ENCODE measurements at regions not wholly inside any gene's neighbourhood (a gene's known extent, or its start where the extent isn't known, plus 50 kb on each side); places are given as distances from the start of the nearest gene placed in this dataset.
"Not testable (repeated sequence)": the region's sequence is repeated elsewhere in the genome, so short reads cannot be mapped to it uniquely, and the experiment has no call there.

DNA sequence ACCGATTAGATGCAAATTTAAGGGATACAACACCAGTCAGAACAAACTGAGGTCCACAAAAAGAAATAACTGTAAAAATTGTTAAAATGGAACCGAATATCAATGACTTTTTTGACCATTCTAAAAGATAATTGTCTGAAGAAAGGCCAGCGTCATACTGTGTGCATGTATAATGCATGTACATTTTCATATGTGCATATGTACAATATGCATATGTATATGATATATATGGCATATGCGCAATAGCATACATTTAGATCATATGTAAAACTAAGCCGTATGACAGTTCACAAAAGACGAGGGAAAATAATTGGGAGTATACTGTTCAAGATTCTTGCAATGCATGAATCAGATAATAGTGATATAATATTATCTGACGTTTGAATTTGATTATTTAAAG, 475.8 kb upstream of the TMEM132C start:
- H3K9me3 Mint-ChIP-seq (ENCODE audit: low read depth): peaks cover 2% of the 10 kb centered on the region
- CTCF ChIA-PET: no interaction called here
- H3K27me3 Mint-ChIP-seq: no peaks in the 10 kb centered on the region
- DNase-seq (no peak), ATAC-seq (no peak)
- H3K36me3 Mint-ChIP-seq: no peaks in the 10 kb centered on the region
- no peak overlapping the region for H3K4me3 Mint-ChIP-seq
- H3K27ac Mint-ChIP-seq: no peak overlapping the region
- H3K4me1 Mint-ChIP-seq: no peaks in the 10 kb centered on the region

DNA sequence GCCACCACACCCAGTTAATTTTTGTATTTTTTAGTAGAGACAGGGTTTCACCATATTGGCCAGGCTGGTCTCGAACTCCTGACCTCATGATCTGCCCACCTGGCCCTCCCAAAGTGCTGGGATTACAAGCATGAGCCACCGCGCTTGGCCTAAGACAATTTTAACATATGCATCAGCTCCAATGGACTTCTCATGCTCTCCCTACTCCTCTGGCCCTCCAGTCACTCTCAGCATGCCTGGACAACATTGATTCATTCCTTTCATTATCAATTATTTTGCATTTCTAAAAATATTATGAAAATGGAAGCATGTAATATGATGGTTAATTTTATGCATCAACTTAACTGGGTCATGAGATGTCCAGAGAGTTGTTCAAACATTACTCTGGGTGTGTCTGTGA, 469.1 kb upstream of the TMEM132C start:
- CTCF ChIA-PET: no interaction called here
- Mint-ChIP-seq H3K27me3 (no peaks in the 10 kb centered on the region), H3K9me3 (ENCODE audit: low read depth) (peaks cover 6% of the 10 kb centered on the region), H3K36me3 (no peaks in the 10 kb centered on the region), H3K4me3 (no peak overlapping the region), H3K4me1 (no peaks in the 10 kb centered on the region), H3K27ac (no peak overlapping the region)
- ATAC-seq: no peak
- DNase-seq: no peak

DNA sequence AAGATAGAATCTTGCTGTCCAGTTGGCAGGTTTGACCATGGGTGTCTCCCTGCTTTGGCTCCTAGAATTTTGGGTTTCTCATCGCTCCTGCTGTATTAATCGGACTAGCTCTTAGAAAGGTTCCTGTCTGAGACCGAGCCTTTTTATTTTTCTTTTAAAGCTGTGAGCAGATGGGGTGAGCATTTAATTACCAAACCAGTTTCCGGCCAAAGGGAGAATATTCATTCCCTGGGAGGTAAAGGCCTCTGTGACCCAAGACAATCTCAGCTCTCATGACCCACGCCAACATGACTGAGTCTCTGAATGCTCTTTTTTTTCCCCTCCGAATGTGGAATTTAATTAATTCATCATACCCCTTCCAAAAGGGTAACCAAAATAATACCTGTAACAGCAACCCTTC, 464.7 kb upstream of the TMEM132C start:
- H3K9me3 Mint-ChIP-seq (ENCODE audit: low read depth): peaks cover 4% of the 10 kb centered on the region
- no peaks in the 10 kb centered on the region for H3K27me3 Mint-ChIP-seq
- H3K4me3 Mint-ChIP-seq: no peak overlapping the region
- H3K27ac Mint-ChIP-seq: no peak overlapping the region
- CTCF ChIA-PET: interaction anchor here (0.7 kb wide), 1 partner anchor 1675 kb away, joined by 4 read pairs; no protein-coding TSS in a partner anchor
- ATAC-seq (no peak), DNase-seq (no peak)
- H3K36me3 Mint-ChIP-seq: no peaks in the 10 kb centered on the region
- no peaks in the 10 kb centered on the region for H3K4me1 Mint-ChIP-seq

DNA sequence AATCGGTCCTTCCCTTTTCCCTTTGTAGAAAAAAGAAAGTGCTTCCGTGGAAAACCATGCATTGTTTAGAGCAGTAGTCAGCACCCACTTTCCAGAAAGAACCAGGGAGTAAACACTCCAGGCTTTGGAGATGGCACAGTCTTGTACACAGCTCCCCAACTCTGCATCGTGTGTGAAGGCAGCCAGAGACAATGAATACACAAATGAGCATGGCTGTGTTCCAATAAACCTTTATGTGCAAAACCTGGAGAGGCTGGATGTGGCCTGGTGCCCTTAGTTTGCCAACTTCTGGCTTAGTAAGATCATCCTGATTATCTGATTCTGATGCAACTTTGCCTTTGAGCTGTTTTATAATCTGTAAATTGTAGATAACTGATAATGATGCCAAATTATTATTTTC, 463.4 kb upstream of the TMEM132C start:
- Mint-ChIP-seq H3K9me3 (ENCODE audit: low read depth) (peaks cover 2% of the 10 kb centered on the region), H3K27me3 (no peaks in the 10 kb centered on the region), H3K4me3 (no peak overlapping the region), H3K36me3 (no peaks in the 10 kb centered on the region), H3K4me1 (no peaks in the 10 kb centered on the region), H3K27ac (no peak overlapping the region)
- CTCF ChIA-PET: no interaction called here
- no peak for DNase-seq
- ATAC-seq: no peak

DNA sequence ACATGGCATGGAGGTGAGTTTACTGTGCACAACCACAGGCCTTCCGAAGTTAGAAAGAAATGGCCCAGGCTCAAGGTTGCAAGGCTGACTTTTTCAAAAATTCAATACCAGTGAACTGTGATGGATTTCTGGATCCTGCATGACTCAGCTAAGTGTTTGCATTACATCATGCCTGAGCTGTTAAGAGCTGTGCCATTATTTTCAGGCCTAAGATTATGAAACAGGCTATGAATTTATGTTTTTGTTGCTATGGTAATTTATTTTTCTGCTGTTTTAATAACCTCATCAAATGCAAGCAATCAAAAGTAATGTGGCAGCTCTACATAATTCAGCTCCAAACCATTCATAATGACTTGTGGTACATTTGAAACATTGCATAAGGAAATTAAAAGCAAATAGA, 457.7 kb upstream of the TMEM132C start:
- Mint-ChIP-seq H3K27me3 (no peaks in the 10 kb centered on the region), H3K27ac (no peak overlapping the region), H3K4me3 (no peak overlapping the region), H3K4me1 (no peaks in the 10 kb centered on the region), H3K9me3 (ENCODE audit: low read depth) (no peaks in the 10 kb centered on the region), H3K36me3 (no peaks in the 10 kb centered on the region)
- ATAC-seq: no peak
- DNase-seq: no peak
- CTCF ChIA-PET: no interaction called here

DNA sequence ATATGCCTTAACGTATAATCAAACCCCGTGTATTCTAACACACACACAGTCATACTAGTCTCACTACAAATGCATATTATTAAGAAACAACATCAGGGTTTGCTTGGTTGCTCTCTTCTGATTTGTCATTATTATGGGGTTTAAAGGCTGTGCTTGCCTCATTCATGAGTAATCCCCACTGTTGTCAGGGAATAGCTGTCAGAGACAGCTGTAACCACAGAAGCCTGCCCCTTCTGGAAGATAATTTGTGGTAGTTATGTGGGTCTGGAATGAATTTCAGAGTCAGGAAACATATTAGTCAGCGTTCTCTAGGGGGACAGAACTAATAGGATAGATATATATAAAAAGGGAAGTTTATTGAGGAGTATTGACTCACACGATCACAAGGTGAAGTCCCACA, 456.9 kb upstream of the TMEM132C start:
- H3K4me1 Mint-ChIP-seq: no peaks in the 10 kb centered on the region
- no peak overlapping the region for H3K27ac Mint-ChIP-seq
- DNase-seq: no peak
- CTCF ChIA-PET: no interaction called here
- no peak for ATAC-seq
- no peaks in the 10 kb centered on the region for H3K27me3 Mint-ChIP-seq
- H3K4me3 Mint-ChIP-seq: no peak overlapping the region
- H3K36me3 Mint-ChIP-seq: no peaks in the 10 kb centered on the region
- peaks cover 2% of the 10 kb centered on the region for H3K9me3 Mint-ChIP-seq (ENCODE audit: low read depth)

DNA sequence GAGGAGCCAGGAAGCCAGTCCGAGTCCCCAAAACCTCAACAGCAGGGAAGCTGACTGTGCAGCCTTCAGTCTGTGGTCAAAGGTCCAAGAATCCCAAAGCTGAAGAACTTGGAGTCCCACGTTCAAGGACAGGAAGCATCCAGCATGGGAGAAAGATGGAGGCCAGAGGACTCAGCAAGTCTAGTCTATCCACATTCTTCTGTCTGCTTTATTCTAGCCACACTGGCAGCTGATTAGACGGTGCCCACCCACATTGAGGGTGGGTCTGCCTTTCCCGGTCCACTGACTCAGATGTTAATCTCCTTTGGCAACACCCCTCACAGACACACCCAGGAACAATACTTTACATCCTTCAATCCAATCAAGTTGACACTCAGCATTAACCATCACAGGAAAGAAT, 456.5 kb upstream of the TMEM132C start:
- H3K27me3 Mint-ChIP-seq; H3K4me3 Mint-ChIP-seq; ATAC-seq; H3K9me3 Mint-ChIP-seq (ENCODE audit: low read depth); H3K4me1 Mint-ChIP-seq; H3K27ac Mint-ChIP-seq; DNase-seq; CTCF ChIA-PET; H3K36me3 Mint-ChIP-seq: not testable (repeated sequence)

DNA sequence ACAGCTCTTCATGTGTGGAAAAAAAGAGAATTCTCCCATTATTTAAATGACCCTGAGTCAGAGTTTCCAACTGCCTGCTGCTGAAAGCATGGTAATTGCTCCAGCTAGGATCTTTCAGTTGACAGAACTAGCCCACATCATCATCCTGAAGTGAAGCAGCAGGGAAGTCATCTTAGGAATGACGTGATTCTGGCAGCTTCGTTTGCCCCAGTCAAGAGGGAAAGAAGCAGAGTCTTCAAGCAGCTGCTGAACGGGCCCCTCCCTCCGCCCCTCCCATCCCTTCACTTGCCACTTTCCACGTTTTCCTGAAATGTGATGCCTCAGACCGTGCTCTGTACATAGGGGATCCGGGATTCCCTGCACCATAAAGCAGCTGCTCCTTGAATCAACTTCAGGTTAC, 455.0 kb upstream of the TMEM132C start:
- no peak for ATAC-seq
- H3K36me3 Mint-ChIP-seq: no peaks in the 10 kb centered on the region
- DNase-seq: no peak
- H3K4me1 Mint-ChIP-seq: no peaks in the 10 kb centered on the region
- CTCF ChIA-PET: no interaction called here
- no peaks in the 10 kb centered on the region for H3K27me3 Mint-ChIP-seq
- peaks cover 2% of the 10 kb centered on the region for H3K9me3 Mint-ChIP-seq (ENCODE audit: low read depth)
- H3K27ac Mint-ChIP-seq: no peak overlapping the region
- no peak overlapping the region for H3K4me3 Mint-ChIP-seq

DNA sequence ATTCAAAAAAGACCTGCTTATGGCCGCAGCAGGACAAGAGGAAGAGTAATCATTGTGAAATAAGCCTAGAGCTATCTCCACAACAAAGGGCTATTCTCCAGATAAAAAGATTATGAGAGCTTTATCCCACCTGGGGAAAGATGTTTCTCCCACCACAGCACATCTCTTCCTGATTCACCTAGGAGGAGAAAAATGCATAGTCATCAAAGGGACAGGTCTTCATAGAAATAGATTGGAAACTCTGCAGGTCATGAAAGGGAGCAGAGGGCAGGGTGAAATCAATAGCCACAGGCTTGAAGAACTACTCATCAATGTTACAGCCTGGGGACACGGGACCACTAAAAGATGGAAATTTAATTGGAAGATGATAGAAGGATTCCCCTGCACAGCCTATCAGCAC, 453.8 kb upstream of the TMEM132C start:
- CTCF ChIA-PET: no interaction called here
- no peak overlapping the region for H3K4me3 Mint-ChIP-seq
- peaks cover 2% of the 10 kb centered on the region for H3K9me3 Mint-ChIP-seq (ENCODE audit: low read depth)
- ATAC-seq (no peak), DNase-seq (no peak)
- no peaks in the 10 kb centered on the region for H3K36me3 Mint-ChIP-seq
- no peaks in the 10 kb centered on the region for H3K4me1 Mint-ChIP-seq
- no peaks in the 10 kb centered on the region for H3K27me3 Mint-ChIP-seq
- no peak overlapping the region for H3K27ac Mint-ChIP-seq

DNA sequence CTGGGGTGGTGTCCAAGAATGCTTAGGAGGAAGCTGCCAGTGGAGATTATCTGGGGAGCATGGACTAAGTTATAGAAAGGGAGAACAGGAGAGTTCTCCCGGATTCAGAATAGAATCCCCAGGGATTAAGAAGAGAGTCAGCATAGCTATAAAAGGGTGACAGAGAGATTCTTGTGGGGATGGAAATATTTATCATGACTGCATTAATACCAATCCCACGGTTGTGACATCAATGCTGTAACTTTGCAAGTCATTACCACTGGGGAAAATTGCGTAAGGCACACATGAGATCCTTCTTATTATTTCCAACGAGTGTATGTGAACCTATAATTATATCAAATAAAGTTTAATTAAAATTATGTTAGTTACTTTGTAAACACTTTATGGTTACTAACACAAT, 447.9 kb upstream of the TMEM132C start:
- Mint-ChIP-seq H3K36me3 (no peaks in the 10 kb centered on the region), H3K4me1 (no peaks in the 10 kb centered on the region), H3K27me3 (no peaks in the 10 kb centered on the region), H3K27ac (no peak overlapping the region), H3K4me3 (no peak overlapping the region), H3K9me3 (ENCODE audit: low read depth) (peaks cover 2% of the 10 kb centered on the region)
- CTCF ChIA-PET: no interaction called here
- ATAC-seq (no peak), DNase-seq (no peak)

DNA sequence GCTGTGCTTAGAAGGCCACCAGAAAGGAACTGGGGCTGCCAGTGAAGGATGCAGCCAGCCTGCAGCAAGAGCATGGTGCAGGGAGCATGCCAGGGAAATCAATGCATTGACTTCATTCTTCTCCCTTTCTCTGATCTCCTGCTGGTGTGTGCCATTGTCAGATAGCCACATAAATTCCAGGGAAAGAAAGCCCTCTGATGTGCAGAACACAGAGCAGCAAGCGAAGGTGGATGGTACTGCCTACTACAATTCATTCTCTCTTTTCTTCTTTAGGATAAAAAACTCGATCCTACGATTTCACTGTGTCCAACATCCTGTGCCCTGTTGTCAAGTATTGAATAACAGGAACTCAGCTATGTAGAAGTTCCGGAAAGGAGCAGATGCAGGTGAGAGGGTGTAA, 446.7 kb upstream of the TMEM132C start:
- H3K4me3 Mint-ChIP-seq: no peak overlapping the region
- peaks cover 2% of the 10 kb centered on the region for H3K9me3 Mint-ChIP-seq (ENCODE audit: low read depth)
- DNase-seq: no peak
- H3K4me1 Mint-ChIP-seq: no peaks in the 10 kb centered on the region
- no peaks in the 10 kb centered on the region for H3K27me3 Mint-ChIP-seq
- H3K36me3 Mint-ChIP-seq: no peaks in the 10 kb centered on the region
- H3K27ac Mint-ChIP-seq: no peak overlapping the region
- CTCF ChIA-PET: no interaction called here
- no peak for ATAC-seq

DNA sequence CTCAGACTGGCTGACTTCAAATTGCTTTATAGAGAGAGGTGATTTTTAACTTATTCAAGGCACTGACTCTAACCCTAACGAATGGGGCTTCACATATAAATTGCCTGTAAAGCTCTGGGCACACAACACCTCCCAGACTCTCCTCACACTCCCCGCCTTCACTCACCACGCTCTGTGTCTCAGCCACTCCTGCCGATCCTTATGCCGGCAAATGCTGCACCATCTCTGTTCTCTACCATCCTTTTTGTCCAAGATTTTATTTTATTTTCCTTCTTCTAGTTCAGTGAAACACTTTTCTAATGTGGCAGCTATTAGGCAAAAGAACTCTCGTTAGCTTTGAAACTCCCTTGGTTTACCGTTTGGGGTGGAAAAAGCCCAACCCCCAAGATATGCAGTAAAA, 446.1 kb upstream of the TMEM132C start:
- Mint-ChIP-seq H3K27ac (no peak overlapping the region), H3K36me3 (no peaks in the 10 kb centered on the region), H3K4me1 (no peaks in the 10 kb centered on the region), H3K27me3 (no peaks in the 10 kb centered on the region), H3K4me3 (no peak overlapping the region), H3K9me3 (ENCODE audit: low read depth) (peaks cover 2% of the 10 kb centered on the region)
- no peak for ATAC-seq
- CTCF ChIA-PET: no interaction called here
- DNase-seq: no peak

DNA sequence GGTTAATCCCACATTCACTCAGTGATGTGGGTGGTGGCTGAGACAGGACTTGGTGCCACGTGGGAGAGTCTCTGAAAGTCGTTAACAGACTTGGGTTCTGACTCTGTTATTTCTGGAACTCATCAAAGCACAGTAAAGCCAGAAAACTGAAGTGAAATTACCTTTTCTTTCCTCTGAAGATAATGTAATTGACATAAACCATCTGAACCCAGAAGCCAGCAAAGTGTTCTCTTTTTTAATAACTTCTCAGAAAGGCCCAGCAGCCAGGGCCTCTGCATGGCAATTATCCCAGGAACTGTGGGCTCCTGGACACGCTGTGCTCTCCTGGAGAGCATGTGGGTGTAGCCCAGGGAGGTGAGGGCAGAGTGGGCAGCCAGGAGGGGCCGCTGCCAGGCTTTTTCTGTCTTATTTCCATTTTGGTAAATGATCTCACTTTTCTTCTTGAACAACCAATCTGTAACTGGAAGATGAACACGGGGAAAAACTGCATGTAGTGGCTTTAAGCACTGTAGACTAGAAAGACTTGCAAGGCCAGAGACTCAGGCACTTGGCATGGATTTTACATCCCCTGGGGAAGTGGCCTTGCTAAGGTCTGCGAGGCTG, 444.1 kb upstream of the TMEM132C start:
- Mint-ChIP-seq H3K27me3 (no peaks in the 10 kb centered on the region), H3K9me3 (ENCODE audit: low read depth) (peaks cover 2% of the 10 kb centered on the region), H3K36me3 (no peaks in the 10 kb centered on the region), H3K4me1 (no peaks in the 10 kb centered on the region), H3K27ac (no peak overlapping the region), H3K4me3 (no peak overlapping the region)
- ATAC-seq (no peak), DNase-seq (no peak)
- CTCF ChIA-PET: no interaction called here

DNA sequence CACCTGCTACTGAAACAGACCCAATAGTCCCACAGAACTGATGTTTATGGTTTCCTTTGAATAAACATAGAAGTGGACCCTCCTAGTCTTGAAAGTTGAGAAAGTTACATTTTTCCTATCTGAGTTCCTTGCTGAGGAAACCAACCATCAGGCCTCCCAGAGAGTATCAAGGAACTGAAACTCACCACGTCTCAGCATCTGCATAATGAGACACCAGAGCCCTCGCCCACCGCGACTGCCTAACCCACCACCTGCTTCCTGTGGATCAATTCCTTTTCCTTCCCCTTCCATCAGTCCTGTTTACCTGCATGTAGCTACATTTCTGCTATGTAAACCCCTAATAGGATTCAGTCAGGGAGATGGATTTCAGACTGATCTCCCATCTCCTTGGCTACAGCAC, 443.2 kb upstream of the TMEM132C start:
- Mint-ChIP-seq H3K27me3 (no peaks in the 10 kb centered on the region), H3K4me3 (no peak overlapping the region), H3K4me1 (no peaks in the 10 kb centered on the region), H3K9me3 (ENCODE audit: low read depth) (peaks cover 6% of the 10 kb centered on the region), H3K36me3 (no peaks in the 10 kb centered on the region), H3K27ac (no peak overlapping the region)
- ATAC-seq: no peak
- CTCF ChIA-PET: no interaction called here
- no peak for DNase-seq

Measured in activated CD8-positive, alpha-beta memory T cell treated with anti-CD3 and anti-CD28 coated beads, Interleukin-2, amount 10 ng/mL, durations not matched to agents 7 days and 5 days (primary cell).